Panc1 (cell line): ENCODE measurements at regions not wholly inside any gene's neighbourhood (a gene's known extent, or its start where the extent isn't known, plus 50 kb on each side); places are given as distances from the start of the nearest gene placed in this dataset.

Experiments used
- ATAC-seq: fragments of 200-7000 bp; cut with Tn5 transposase; 2 replicates; pipeline ENCODE4 v1.9.1; 2020; ENCODE audit warnings: mild to moderate bottlenecking, moderate library complexity
- BruUV-seq: library from RNA; stranded (reverse); fragments of 400-500 nt; replicated peaks from 2 replicates; lab custom pipeline; 2021; lab: Mats Ljungman, UMichigan
- CTCF ChIA-PET: fragments of 300-600 bp; sonication (Branson Sonifier 250); formaldehyde crosslinking; loops from one replicate; lab custom pipeline; 2022; ENCODE audit warnings: antibody characterized with exemption; lab: Charles Lee
- POLR2A ChIA-PET: fragments of 300-600 bp; sonication (Branson Sonifier 250); formaldehyde crosslinking; loops from one replicate; lab custom pipeline; 2022; ENCODE audit warnings: antibody characterized with exemption; lab: Charles Lee
- DNase-seq: peaks from one replicate; pipeline ENCODE4 v3.0.0-alpha.2; 2010; ENCODE audit warnings: low read depth, low spot score
- H3K27ac ChIP-seq: 2 replicates; pipeline ENCODE4 v1.5.1; 2011; ENCODE audit warnings: mild to moderate bottlenecking, low read length, inconsistent platforms
- H3K27me3 ChIP-seq: fragments of 200-500 bp; sonication (Bioruptor generic); 2 replicates; pipeline ENCODE4 v1.6.0; 2014; ENCODE audit warnings: low read length, inconsistent platforms; ENCODE audit not compliant: control insufficient read depth, insufficient read depth
- H3K36me3 ChIP-seq: fragments of 200-500 bp; sonication (Bioruptor generic); 2 replicates; pipeline ENCODE4 v1.5.1; 2014; ENCODE audit warnings: inconsistent platforms, mild to moderate bottlenecking, low read length, moderate library complexity; ENCODE audit not compliant: control insufficient read depth, insufficient read depth
- H3K4me1 ChIP-seq: 2 replicates; pipeline ENCODE4 v1.5.1; 2011; ENCODE audit warnings: inconsistent platforms, mild to moderate bottlenecking, low read length, moderate library complexity; ENCODE audit not compliant: control insufficient read depth, insufficient read depth
- H3K4me3 ChIP-seq, 2 experiments: 2 replicates each; pipeline ENCODE4 v1.5.1; 2011 to 2012; ENCODE audit warnings: low read depth in 2 of 2, low read length in 2 of 2, mild to moderate bottlenecking in 2 of 2, inconsistent platforms in 1 of 2, moderate library complexity in 1 of 2
- H3K9me3 ChIP-seq: fragments of 200-500 bp; sonication (Bioruptor generic); 2 replicates; pipeline ENCODE4 v1.5.1; 2014; ENCODE audit warnings: low read depth, mild to moderate bottlenecking, inconsistent platforms, low read length, moderate library complexity; ENCODE audit not compliant: control insufficient read depth, insufficient read depth
- CTCF ChIP-seq: fragments of 450-650 bp; IDR thresholded peaks from 2 replicates; pipeline ENCODE4 v1.5.1; 2017; ENCODE audit warnings: mild to moderate bottlenecking
- POLR2AphosphoS5 ChIP-seq: IDR thresholded peaks from 2 replicates; pipeline ENCODE4 v1.6.1; 2012; ENCODE audit warnings: mild to moderate bottlenecking, low read depth, low read length, moderate library complexity
- REST ChIP-seq, 2 experiments: IDR thresholded peaks; 2 replicates each; pipeline ENCODE4 v1.6.1; 2011 to 2012; ENCODE audit warnings: low read depth in 2 of 2, control low read depth in 1 of 2, low read length in 1 of 2, mild to moderate bottlenecking in 1 of 2, moderate library complexity in 1 of 2; ENCODE audit not compliant: insufficient read depth in 1 of 2
- SIN3A ChIP-seq: IDR thresholded peaks from 2 replicates; pipeline ENCODE4 v1.6.1; 2012; ENCODE audit warnings: low read depth, mild to moderate bottlenecking, low read length, moderate library complexity, borderline replicate concordance; ENCODE audit not compliant: insufficient read depth
- TCF7L2 ChIP-seq: IDR thresholded peaks from 2 replicates; pipeline ENCODE4 v1.6.1; 2011; ENCODE audit warnings: mild to moderate bottlenecking, low read depth, low read length, inconsistent platforms
- in situ Hi-C: cut with HindIII; loops from 2 replicates; pipeline ENCODE4 v1.10.0; 2016; ENCODE audit warnings: low sequenced_read_pairs, low pct_unique_long_range_greater_than_20kb
- intact Hi-C: fragments of 100-400 bp; cut with micrococcal nuclease; formaldehyde crosslinking; loops from one replicate; pipeline ENCODE4 v1.10.0; 2022; ENCODE audit not compliant: unreplicated experiment

GRCh38 chr4:156481845-156482244 lies 489.8 kb downstream of the PDGFC start:
- no peak overlapping the region for H3K4me3 ChIP-seq
- no peak for DNase-seq
- no peaks in the 10 kb centered on the region for H3K9me3 ChIP-seq
- TF ChIP-seq POLR2AphosphoS5 = no peak
- no peaks in the 10 kb centered on the region for H3K27me3 ChIP-seq
- CTCF ChIA-PET = no interaction called here
- intact Hi-C loops = no loop called here
- POLR2A ChIA-PET = no interaction called here
- in situ Hi-C loops = no loop called here
- H3K27ac ChIP-seq = no peak overlapping the region
- no peaks in the 10 kb centered on the region for H3K4me1 ChIP-seq
- BruUV-seq = no TSS peak
- H3K36me3 ChIP-seq = no peaks in the 10 kb centered on the region
- no peak for ATAC-seq

- DNase-seq (no peak), ATAC-seq (no peak)
- Histone ChIP-seq H3K27me3 (no peaks in the 10 kb centered on the region), H3K9me3 (no peaks in the 10 kb centered on the region), H3K4me1 (no peaks in the 10 kb centered on the region), H3K27ac (no peak overlapping the region), H3K4me3 (no peak overlapping the region), H3K36me3 (no peaks in the 10 kb centered on the region)
- intact Hi-C loops = no loop called here
- no TSS peak for BruUV-seq
- in situ Hi-C loops = no loop called here
- ChIA-PET POLR2A (no interaction called here), CTCF (interaction anchor here (0.7 kb wide), 1 partner anchor 11 kb away, joined by 3 read pairs; no protein-coding TSS in a partner anchor)
- TF ChIP-seq REST (IDR thresholded peaks at IDR 0.05; ENCODE audit: insufficient read depth in 1 of 2, low read depth in 2 of 2, low read length in 1 of 2) = no peak
- no peak for TF ChIP-seq SIN3A
- no peak for TF ChIP-seq CTCF
- TF ChIP-seq POLR2AphosphoS5 = no peak
- no peak for TF ChIP-seq TCF7L2
Observed at GRCh38 chr4:156477636-156478035, 494.0 kb downstream of the PDGFC start.

GRCh38 chr4:156476359-156476758 lies 495.2 kb downstream of the PDGFC start:
- TF ChIP-seq POLR2AphosphoS5 = no peak
- TF ChIP-seq REST (IDR thresholded peaks at IDR 0.05; ENCODE audit: insufficient read depth in 1 of 2, low read depth in 2 of 2, low read length in 1 of 2) = no peak
- TF ChIP-seq CTCF = no peak
- TF ChIP-seq SIN3A = no peak
- no peak for TF ChIP-seq TCF7L2
- intact Hi-C loops = no loop called here
- DNase-seq (peak; percentile 79), ATAC-seq (peak; percentile 77)
- Histone ChIP-seq H3K27me3 (no peaks in the 10 kb centered on the region), H3K36me3 (no peaks in the 10 kb centered on the region), H3K4me1 (no peaks in the 10 kb centered on the region), H3K27ac (no peak overlapping the region), H3K4me3 (no peak overlapping the region), H3K9me3 (no peaks in the 10 kb centered on the region)
- BruUV-seq = no TSS peak
- in situ Hi-C loops = no loop called here
- ChIA-PET CTCF (no interaction called here), POLR2A (no interaction called here)
